ENCODE measurements at regions not wholly inside any gene's neighbourhood (a gene's known extent, or its start where the extent isn't known, plus 50 kb on each side); places are given as distances from the start of the nearest gene placed in this dataset.

DNA sequence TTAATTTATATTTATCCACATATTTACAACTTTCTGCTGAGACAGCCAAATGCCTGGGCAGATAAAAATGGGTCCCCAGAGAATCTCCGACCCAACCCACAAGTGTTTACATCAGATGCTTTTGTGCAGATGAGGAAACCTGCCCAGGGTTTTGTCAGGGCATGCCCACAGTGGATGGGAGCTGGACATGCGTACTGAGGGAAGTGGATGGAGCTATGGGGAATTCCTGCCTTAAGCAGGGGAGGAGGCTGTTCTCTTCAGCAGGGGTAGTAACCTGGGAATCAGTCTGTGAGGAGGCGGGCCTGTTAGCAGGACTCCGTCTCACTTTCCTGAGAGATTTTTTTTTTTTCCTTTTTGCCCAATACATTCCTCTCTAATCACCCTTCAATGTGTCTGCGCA is 122.9 kb downstream of the RFC3 start:
- DNase-seq (ENCODE audit: low read depth, low spot score): peak; percentile 85
- peak overlapping the region; percentile 70 for H3K27ac ChIP-seq

DNA sequence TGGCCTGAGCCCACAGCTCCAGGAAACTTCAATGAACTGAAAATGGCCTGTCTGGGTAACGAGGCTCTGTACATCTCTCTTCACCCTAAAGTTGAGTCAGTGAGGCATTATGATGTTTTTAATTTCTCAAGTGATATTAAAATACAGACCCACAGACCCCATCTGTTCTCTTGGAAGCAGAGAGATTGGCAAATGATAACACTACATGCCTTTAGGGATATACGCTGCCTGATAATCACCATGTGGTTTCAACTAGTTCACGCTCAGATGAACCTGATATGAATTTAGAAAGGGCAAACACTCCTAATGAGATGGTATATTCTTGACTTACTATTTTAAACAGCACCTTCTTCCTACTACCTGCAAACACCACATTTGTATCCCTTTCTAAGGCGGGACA is 127.5 kb downstream of the RFC3 start:
- H3K27ac ChIP-seq: no peak overlapping the region
- no peak for DNase-seq (ENCODE audit: low read depth, low spot score)

DNA sequence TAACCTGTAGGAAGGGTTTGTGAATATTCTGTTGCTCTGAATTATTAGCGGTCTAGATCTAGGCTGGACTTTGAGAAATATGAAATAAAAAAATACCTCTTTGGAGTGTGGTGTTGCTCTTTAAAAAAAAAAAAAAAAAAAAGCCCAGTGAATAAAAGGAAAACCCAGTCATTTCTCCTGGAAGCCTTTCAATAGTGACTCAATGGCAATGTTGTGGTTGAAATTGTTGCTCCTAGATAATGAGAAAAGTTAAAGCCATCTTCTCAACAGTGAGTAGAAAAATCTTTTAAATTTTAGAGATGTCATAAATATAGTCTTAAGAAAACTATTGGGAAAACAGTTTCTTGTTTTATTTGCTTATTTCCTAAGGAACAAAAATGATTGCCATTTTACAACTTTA is 135.3 kb downstream of the RFC3 start:
- no peak for DNase-seq (ENCODE audit: low read depth, low spot score)

DNA sequence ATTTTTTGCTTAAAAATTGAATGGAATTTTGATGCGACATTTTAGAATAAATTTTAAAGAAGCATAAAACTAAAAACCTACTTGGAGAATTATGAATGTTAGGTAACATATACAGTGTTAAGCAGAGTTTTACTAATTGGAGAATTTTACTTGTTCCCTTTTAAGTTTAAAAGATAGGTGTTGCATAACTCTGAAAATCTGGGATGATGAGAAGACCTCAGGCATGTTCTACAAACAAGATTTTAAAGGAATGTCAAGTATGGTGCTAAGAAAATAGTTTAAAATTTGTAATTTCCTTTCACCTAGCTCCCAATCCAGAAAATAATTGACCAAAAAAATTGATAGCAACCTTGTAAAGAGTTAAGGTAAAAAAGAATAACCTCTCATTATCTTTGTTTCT is 135.8 kb downstream of the RFC3 start:
- H3K27ac ChIP-seq: no peak overlapping the region
- DNase-seq (ENCODE audit: low read depth, low spot score): no peak

More for the DNA sequence above, 135.3 kb downstream of the RFC3 start:
- H3K27ac ChIP-seq: no peak overlapping the region

DNA sequence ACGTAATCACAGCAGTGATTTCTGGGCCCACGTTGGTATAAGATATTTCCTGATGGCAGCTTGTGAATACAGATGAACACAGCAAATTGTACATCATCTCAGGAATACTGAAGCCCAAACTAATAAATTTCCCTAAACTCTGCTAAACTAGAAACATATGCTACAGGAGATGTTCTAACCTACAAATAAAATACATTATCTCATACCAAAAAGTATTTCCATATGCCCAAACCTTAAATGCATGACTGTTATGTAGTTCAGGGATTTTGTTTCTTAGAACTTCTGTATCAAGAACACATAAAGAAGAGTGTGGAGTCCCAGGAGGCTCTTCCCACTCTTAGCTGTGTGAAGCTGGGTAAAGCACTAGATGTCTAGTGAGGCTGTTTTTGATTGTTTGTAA is 138.4 kb downstream of the RFC3 start:
- H3K27ac ChIP-seq: no peak overlapping the region
- DNase-seq (ENCODE audit: low read depth, low spot score): no peak

DNA sequence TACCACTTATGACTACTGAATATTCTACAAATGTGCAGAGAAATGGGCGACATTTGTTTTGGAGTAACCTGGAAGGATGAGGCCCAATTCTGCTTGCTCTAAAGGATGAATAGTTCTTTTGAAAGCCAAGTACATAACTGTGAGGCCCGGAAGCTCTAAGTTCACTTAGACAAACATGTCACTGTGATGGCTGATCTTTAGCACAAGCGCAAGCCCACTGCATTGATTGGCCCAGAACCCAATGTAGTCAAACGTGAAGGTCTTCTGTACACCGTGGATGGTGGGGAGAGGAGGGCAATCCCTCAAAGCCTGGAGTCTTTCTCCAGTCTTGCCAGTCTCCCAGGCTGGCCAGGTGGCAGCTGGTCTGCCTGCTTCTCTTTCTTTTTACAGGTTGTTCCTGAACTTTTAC is 139.6 kb downstream of the RFC3 start:
- H3K27ac ChIP-seq: no peak overlapping the region
- no peak for DNase-seq (ENCODE audit: low read depth, low spot score)

DNA sequence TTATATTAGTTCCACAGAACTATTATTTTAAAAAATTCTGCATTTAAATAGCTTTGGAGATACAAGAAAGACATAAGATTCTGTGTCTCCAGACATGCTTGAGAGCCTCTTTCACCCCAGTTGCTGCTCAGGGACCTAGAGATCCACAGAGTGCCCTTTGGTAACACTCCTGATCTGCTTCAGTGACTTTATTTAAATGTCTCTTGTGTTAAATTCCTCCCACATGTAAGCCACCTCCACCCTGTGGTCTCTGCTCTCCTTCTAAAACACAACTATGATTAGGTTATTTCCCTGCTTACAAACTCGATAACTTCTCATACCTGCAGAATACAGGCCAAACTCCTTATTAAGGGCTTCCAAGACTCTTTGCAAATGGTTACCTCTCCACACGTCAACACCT is 141.0 kb downstream of the RFC3 start:
- no peak for DNase-seq (ENCODE audit: low read depth, low spot score)
- H3K27ac ChIP-seq: no peak overlapping the region

DNA sequence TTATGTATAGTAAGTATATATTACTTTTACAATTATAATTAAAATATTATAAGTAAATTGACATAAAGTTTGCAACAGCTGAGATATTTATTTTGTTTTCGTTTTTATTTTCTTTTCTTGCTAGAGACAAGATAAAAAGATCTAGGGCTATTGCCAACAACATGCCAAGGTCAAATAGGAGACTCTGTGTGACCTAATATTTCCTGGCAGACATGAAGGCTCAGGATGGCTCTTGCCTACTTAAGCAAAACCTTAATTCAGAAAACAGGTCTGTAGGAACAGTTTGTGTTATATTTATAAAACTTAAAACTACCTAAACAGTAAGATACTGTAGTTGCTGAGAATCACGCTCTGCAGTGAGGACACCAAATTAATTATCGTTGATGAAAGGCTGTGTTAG is 145.2 kb downstream of the RFC3 start:
- H3K27ac ChIP-seq: no peak overlapping the region
- no peak for DNase-seq (ENCODE audit: low read depth, low spot score)

DNA sequence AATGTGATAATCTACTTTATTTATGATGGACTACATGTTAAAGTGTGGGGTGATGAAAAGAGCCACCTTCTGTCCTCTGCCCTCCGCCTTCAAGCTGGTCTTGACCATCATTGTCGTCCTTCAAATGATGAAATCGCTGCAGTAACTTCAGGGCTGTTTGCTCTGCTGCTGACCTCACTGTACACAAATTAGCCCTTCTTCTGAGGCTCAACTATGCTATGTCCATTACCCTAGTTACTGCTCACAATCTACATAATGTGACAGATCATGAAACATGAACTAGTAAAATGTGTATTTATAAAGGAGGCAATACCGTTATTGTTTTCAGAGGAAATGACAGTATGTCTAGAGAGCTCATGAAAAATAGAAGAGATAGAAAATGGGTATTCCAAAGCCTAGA is 145.9 kb downstream of the RFC3 start:
- DNase-seq (ENCODE audit: low read depth, low spot score): no peak
- no peak overlapping the region for H3K27ac ChIP-seq

DNA sequence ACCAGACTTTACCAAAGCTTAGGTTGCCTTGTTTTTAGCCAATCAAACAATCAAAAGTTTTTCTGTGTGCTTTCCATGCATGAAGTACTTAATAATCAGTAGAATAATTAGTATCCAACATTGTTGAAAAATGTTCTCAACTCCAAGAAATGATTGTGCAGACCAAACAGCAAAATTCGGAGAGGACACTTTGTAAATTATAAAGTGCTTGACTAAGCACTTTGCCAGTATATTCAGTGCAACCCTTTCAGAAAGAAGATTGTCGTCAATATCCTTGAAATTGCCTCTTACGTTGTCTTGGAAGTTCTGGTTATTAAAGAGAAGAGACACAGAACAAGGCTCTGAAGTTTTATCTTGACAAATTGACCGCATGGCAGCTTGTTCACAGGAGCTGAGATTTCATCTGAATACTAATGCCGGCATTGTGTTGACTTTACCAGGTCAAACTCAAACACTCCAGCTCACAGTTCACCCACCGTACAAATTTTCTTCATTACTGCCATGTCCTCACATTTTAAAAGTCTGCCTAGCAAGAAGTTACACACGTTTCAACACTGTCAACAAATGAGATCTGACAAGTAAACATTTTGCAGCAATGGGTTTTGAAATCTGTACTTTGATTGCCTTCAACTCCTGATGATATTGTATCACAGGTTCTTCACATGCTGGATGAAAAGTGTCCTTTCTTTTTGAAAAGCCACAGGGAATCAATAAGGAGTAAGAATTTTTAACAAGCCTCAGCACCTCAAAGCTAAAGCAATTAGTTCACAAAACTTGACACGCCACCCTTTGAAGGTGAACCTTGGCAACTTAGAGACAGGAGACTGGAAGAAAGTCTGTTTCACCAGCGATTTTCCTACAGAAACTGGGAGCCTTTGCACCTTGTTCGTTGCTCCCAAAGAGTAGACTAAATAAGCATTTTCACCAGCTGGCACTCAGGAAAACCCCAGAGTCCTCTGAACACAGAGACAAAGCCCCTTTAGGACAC is 150.9 kb downstream of the RFC3 start:
- no peak overlapping the region for H3K27ac ChIP-seq
- no peak for DNase-seq (ENCODE audit: low read depth, low spot score)

DNA sequence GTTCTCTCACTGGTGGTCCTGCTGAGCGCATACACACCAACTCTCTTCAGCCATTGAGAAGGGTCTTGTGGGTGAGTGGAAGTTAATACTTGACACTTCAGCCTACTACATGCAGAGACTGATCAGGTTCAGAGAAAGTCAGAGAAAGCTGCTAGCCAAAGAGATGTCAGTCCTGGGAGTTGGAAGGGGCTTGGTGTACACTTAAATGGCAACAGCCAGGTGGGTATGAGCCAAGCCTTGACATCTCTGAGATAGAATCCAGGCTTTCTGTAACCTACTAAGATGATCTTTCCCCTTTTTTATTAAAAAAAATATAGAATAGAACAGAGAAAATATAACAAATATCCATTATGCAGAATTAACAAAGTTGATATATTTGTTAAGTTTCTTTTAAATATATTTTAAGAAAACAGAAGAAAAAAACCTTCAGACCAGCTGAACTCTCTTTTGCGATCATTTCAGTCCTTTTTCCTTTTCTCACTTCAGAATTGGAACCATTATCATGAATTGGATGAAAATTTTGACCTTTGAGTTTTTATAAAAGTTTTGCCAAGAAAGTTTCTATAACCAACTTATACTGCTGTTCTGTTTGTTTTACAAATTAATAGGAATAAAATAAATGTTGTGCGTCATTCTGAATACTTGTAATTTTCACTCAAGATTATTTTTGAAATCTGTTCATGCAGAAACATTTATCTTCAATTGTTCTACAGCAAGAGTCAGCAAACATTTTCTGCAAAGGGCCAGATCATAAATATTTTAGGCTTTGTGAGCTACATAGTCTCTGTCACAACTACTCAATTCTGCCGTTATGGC is 153.0 kb downstream of the RFC3 start:
- no peak for DNase-seq (ENCODE audit: low read depth, low spot score)
- no peak overlapping the region for H3K27ac ChIP-seq

DNA sequence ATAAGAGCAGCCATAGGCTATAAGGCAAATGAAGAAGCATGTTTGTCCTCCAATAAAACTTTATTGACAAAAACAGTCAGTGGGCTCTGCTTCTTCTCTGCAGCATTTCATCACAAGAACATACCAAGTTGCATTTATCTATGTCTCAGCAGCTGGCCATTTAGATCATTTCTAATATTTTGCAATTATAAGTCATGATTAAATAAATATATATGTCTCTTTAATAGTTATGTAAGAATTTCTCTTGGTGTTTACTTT is 153.5 kb downstream of the RFC3 start:
- no peak for DNase-seq (ENCODE audit: low read depth, low spot score)
- H3K27ac ChIP-seq: no peak overlapping the region

DNA sequence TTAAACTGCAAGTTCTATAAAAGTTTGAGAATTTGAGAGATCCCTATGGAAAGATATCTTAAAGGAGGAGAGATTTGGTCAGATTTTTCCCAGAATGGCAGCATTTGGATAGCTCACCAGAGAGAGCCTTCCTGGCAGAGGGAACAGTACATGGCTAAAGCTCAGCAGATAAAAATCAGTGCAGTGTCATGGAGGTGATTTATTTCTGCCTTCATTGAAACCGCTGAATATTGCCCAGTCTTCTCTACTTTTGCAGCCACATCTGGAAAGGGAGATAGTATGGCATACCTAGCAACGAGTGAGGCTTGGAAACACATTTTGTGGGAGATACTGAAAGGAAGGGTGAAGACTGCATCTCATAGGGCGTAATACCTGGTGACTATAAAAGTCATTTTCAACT is 155.2 kb downstream of the RFC3 start:
- DNase-seq (ENCODE audit: low read depth, low spot score): no peak
- no peak overlapping the region for H3K27ac ChIP-seq

DNA sequence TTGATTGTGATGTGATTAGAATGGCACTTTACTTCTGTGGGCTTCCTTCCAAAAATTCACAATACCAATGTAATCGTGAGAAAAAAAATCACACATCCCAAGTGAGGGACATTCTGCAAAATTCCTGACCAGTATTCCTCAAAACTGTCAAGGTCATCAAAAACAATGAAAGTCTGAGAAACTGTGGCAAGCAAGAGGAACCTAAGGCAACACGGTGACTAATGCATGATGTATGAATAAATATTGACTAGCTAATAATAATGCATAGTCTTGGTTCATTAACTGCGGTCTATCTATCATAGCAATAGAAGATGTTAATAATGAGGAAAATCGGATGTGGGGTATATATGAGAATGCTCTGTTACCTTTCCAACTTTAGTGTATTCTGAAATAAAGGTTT is 159.0 kb downstream of the RFC3 start:
- no peak for DNase-seq (ENCODE audit: low read depth, low spot score)
- H3K27ac ChIP-seq: no peak overlapping the region

DNA sequence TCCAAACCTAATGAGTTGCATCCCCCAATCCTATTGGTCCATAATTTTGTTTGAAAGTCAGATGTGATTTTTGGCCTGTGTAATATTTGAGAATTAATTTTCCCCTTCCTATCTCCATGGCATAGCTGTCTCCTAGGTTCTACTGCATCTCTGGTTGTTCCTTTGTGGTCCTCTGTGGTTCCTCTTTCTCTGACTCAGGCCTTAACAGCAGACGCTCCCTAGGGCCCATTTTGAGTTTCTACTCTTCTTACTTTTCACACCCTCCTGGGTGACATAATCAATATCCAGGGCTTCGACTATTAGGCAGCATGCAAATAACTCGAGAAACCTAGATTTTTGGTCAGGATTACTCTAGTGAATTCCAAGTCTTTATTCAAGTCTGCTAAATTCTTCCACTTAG is 160.7 kb downstream of the RFC3 start:
- DNase-seq (ENCODE audit: low read depth, low spot score): no peak
- H3K27ac ChIP-seq: no peak overlapping the region

DNA sequence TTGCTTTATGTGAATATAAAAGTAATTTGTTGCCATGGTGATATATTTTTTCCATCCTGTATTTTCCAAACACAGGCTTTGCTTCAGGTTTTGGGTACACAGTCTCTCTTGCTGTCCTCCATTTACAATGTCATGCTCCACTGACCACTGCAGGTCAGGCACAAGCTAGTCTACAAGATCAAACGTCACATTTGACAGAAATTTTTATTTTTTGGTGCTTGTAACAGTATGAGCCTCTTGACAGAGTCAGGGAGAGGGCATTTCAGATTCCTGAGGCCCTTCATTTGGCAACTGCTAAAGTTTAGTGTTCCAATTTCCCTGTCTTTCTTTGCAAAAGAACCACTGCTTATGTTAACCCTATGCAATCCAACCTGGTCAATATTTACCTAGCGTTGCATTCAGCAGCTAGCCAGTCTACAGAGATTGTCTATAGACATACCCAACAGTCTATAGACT is 175.0 kb downstream of the RFC3 start:
- H3K27ac ChIP-seq: no peak overlapping the region
- no peak for DNase-seq (ENCODE audit: low read depth, low spot score)

DNA sequence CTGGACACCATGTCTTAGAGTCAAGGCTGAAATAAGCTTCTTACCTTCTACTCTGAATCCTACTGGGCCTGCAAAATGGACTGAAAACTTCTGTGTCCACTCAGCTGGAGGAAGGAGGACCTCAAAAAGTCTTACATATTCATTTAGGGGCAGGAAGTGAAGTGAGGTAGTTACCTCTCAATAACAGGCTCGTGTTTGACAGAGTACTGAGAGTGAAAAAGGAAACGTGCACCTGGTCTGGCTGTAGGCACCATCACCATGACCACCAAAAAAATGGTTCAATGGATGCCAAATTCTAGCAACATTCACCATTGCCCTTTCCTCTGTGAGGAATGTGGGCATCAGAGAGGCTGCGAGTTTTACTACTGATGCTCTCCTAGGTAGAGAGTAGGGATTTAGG is 176.2 kb downstream of the RFC3 start:
- no peak for DNase-seq (ENCODE audit: low read depth, low spot score)
- no peak overlapping the region for H3K27ac ChIP-seq

DNA sequence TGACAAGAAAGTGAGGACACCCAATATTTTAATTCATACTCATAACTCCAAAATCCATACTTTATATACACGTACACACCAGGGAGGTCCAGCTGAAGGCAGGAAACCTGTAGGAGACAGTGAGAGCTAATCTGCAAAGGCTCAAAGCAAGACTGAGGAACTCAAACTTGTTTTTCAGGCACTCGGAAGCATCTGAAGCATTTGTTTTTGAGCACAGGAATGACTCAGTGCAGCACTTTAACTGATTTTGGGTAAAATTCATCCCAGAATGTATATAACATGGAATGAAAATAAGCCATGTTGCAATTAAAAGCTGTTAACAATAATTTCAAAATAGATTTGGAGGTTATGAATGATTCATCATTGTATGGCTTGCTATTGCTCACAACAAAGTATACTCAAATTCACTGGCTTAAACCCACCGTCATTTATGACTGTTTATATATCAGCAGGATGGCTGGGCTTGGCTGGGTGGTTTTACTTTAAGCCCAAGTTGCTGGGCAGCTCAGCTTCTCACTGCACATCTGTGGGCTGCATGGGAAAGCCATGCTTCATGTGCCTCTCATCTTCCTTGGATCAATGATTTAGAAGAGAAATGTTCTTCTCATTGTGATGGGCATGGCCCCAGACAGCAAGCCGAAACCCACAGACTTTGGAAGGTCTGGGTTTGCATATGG is 177.0 kb downstream of the RFC3 start:
- H3K27ac ChIP-seq: no peak overlapping the region
- no peak for DNase-seq (ENCODE audit: low read depth, low spot score)

DNA sequence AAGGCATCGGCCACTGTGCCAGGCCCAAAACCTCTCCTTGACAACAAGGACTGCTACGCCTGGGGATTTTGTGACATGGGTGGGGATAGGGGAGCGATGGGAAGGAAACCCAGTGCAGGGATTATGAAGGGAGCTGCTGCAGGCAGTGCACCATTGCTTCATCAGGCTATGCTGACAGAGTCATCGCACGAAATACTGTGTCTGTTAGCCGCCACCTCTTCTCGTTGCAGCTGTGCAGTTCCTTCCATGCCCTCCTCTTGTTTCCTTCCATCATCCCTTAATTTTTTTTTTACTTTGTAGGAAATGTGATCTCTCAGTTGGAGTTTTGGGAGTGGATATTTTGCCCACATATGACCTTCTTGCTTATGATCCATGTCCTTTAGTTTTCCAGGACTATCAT is 178.7 kb downstream of the RFC3 start:
- no peak for DNase-seq (ENCODE audit: low read depth, low spot score)
- no peak overlapping the region for H3K27ac ChIP-seq

DNA sequence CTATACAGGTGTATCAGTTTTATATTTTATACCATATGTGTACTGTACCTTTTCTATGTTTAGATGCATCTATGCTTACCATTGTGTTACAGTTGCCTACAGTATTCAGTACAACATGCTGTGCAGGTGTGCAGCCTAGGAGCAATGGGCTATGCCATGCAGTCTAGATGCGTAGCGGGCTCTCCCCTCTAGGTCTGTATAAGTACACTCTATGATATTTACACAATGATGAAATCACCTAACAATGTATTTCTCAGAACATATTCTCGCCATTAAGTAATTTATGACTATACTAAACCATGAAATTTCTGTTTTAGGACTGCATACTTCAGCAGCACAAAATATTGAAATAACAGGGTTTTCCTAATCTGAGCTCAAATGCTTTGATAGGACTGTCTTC is 179.6 kb downstream of the RFC3 start:
- DNase-seq (ENCODE audit: low read depth, low spot score): no peak
- no peak overlapping the region for H3K27ac ChIP-seq

All from epithelial cell of prostate (primary cell).